CD14-positive monocyte (primary cell): ENCODE measurements at regions not wholly inside any gene's neighbourhood (a gene's known extent, or its start where the extent isn't known, plus 50 kb on each side); places are given as distances from the start of the nearest gene placed in this dataset.

Experiments
- DNase-seq, 3 donors: peaks; one replicate each; pipeline ENCODE4 v3.0.0-alpha.2; 2011 to 2022
- H2AFZ ChIP-seq: 2 replicates; pipeline ENCODE4 v1.6.0; 2012; ENCODE audit warnings: mild to moderate bottlenecking, low read depth, low read length, inconsistent platforms; ENCODE audit not compliant: insufficient read depth, poor library complexity, severe bottlenecking
- H3K27ac ChIP-seq, 2 donors: 1 replicate in 1 of 2; 2 replicates in 1 of 2; pipeline ENCODE4 v1.5.1; 2012 to 2013; ENCODE audit warnings: low read length in 2 of 2, control low read depth in 1 of 2, inconsistent platforms in 1 of 2, low read depth in 1 of 2, mild to moderate bottlenecking in 1 of 2
- H3K27me3 ChIP-seq, 2 donors: one replicate each; pipeline versions ENCODE4 v1.6.0 to v1.6.1; 2011 to 2013; ENCODE audit warnings: low read length in 2 of 2; ENCODE audit not compliant: control insufficient read depth in 2 of 2, insufficient read depth in 2 of 2
- H3K36me3 ChIP-seq, 2 donors: replicated peaks in 1 of 2; 1 replicate in 1 of 2; 2 replicates in 1 of 2; pipeline versions ENCODE4 v1.5.1 to v1.6.1; 2012 to 2013; ENCODE audit warnings: low read length in 2 of 2, control low read depth in 1 of 2, inconsistent platforms in 1 of 2, mild to moderate bottlenecking in 1 of 2; ENCODE audit not compliant: insufficient read depth in 2 of 2, control insufficient read depth in 1 of 2
- H3K4me1 ChIP-seq, 2 donors: 1 replicate in 1 of 2; 2 replicates in 1 of 2; pipeline versions ENCODE4 v1.5.1 to v1.6.1; 2012 to 2013; ENCODE audit warnings: low read length in 2 of 2, control low read depth in 1 of 2, inconsistent platforms in 1 of 2, mild to moderate bottlenecking in 1 of 2, moderate library complexity in 1 of 2; ENCODE audit not compliant: insufficient read depth in 2 of 2, control insufficient read depth in 1 of 2
- H3K4me2 ChIP-seq: replicated peaks from 2 replicates; pipeline ENCODE3; 2012; ENCODE audit warnings: low read length, moderate library complexity, mild to moderate bottlenecking; ENCODE audit not compliant: poor library complexity, severe bottlenecking; ENCODE audit errors: extremely low read depth
- H3K4me3 ChIP-seq, 3 experiments: fragments of 200-600 bp in 1 of 3; sonication (generic) in 1 of 3; replicated peaks in 1 of 3; 1 replicate in 2 of 3; 2 replicates in 1 of 3; pipeline ENCODE4 v1.5.1; 2011 to 2013; ENCODE audit warnings: low read length in 3 of 3, mild to moderate bottlenecking in 3 of 3, control low read depth in 2 of 3, low read depth in 2 of 3, inconsistent platforms in 1 of 3, moderate library complexity in 1 of 3
- H3K79me2 ChIP-seq: 2 replicates; pipeline ENCODE4 v1.6.0; 2012; ENCODE audit warnings: mild to moderate bottlenecking, control low read depth, inconsistent platforms, low read length, moderate library complexity; ENCODE audit not compliant: insufficient read depth
- H3K9ac ChIP-seq: 2 replicates; pipeline ENCODE4 v1.6.0; 2017; ENCODE audit warnings: low read length, mild to moderate bottlenecking; ENCODE audit not compliant: insufficient read depth, poor library complexity, severe bottlenecking
- H3K9me3 ChIP-seq, 2 donors: replicated peaks in 1 of 2; 1 replicate in 1 of 2; 2 replicates in 1 of 2; pipeline versions ENCODE4 v1.5.1 to v1.6.1; 2012 to 2013; ENCODE audit warnings: low read length in 2 of 2, control low read depth in 1 of 2; ENCODE audit not compliant: control insufficient read depth in 1 of 2, insufficient read depth in 1 of 2
- H4K20me1 ChIP-seq: 2 replicates; pipeline ENCODE4 v1.6.0; 2012; ENCODE audit warnings: mild to moderate bottlenecking, low read length, control low read depth, moderate library complexity; ENCODE audit not compliant: insufficient read depth
- H3K27ac Mint-ChIP-seq, 7 donors: one replicate each; pipeline ENCODE4 v1.8.0; 2020; ENCODE audit warnings: mild to moderate bottlenecking in 7 of 7, mixed read lengths in 7 of 7, moderate library complexity in 6 of 7, inconsistent platforms in 2 of 7
- H3K27me3 Mint-ChIP-seq, 3 donors: one replicate each; pipeline ENCODE4 v1.8.0; 2021 to 2022; ENCODE audit warnings: low read depth in 3 of 3, mild to moderate bottlenecking in 3 of 3, mixed read lengths in 3 of 3, moderate library complexity in 3 of 3, inconsistent platforms in 1 of 3
- H3K36me3 Mint-ChIP-seq, 2 donors: one replicate each; pipeline ENCODE4 v1.8.0; 2020; ENCODE audit warnings: mixed read lengths in 2 of 2, inconsistent platforms in 1 of 2, mild to moderate bottlenecking in 1 of 2
- H3K4me1 Mint-ChIP-seq: one replicate; pipeline ENCODE4 v1.8.0; 2020; ENCODE audit warnings: mild to moderate bottlenecking, mixed read lengths
- H3K4me3 Mint-ChIP-seq, 2 donors: one replicate each; pipeline ENCODE4 v1.8.0; 2020; ENCODE audit warnings: mild to moderate bottlenecking in 2 of 2, mixed read lengths in 2 of 2, moderate library complexity in 1 of 2
- H3K9me3 Mint-ChIP-seq, 7 donors: one replicate each; pipeline ENCODE4 v1.8.0; 2020 to 2022; ENCODE audit warnings: mixed read lengths in 7 of 7, mild to moderate bottlenecking in 6 of 7, moderate library complexity in 6 of 7, inconsistent platforms in 2 of 7
- CTCF ChIP-seq: fragments of 200-600 bp; IDR thresholded peaks from one replicate; pipeline ENCODE4 v1.8.0; 2022; ENCODE audit warnings: antibody characterized with exemption, mild to moderate bottlenecking
- WGBS: methylation state at CpG from one replicate; pipeline ENCODE4 v1.1.5; 2013; ENCODE audit warnings: missing lambda C conversion rate; ENCODE audit not compliant: insufficient coverage; 5-methylcytosine and 5-hydroxymethylcytosine counted together
- intact Hi-C, 2 donors: fragments of 100-400 bp; cut with micrococcal nuclease; formaldehyde crosslinking; loops; one replicate each; pipeline versions ENCODE4 v1.15.0 to v1.15.1; 2023

GRCh38 chr9:84072621-84073180, 92.1 kb downstream of the RMI1 start:
- no peak for TF ChIP-seq CTCF
- no CpG with 5 or more reads among the region's 3 CpGs for WGBS
- no peaks in the 10 kb centered on the region for H4K20me1 ChIP-seq
- H3K4me3 Mint-ChIP-seq, result no peak overlapping the region
- no peaks in the 10 kb centered on the region for H3K36me3 ChIP-seq
- no peaks in the 10 kb centered on the region for H3K79me2 ChIP-seq
- H3K4me1 Mint-ChIP-seq, result no peaks in the 10 kb centered on the region
- H3K27me3 ChIP-seq, result no peaks in the 10 kb centered on the region
- no peak overlapping the region for H3K27ac ChIP-seq
- H3K4me1 ChIP-seq, result no peaks in the 10 kb centered on the region
- H3K4me2 ChIP-seq, result no peak overlapping the region
- no peaks in the 10 kb centered on the region for H3K9me3 ChIP-seq
- DNase-seq, result no peak
- H3K9me3 Mint-ChIP-seq, result peaks cover 0 to 10% (median 2%) of the 10 kb centered on the region in 7 donors
- no peak overlapping the region for H3K4me3 ChIP-seq
- H3K27ac Mint-ChIP-seq, result no peak overlapping the region
- no peak overlapping the region for H3K9ac ChIP-seq
- H3K36me3 Mint-ChIP-seq, result no peaks in the 10 kb centered on the region
- intact Hi-C loops, result no loop called here
- no peak overlapping the region for H2AFZ ChIP-seq
- H3K27me3 Mint-ChIP-seq, result peaks cover 0 to 4% (median 2%) of the 10 kb centered on the region in 3 donors

GRCh38 chr9:84075004-84075403, 94.4 kb downstream of the RMI1 start:
- intact Hi-C loops, result no loop called here
- Histone ChIP-seq H3K9ac (no peak overlapping the region), H3K36me3 (no peaks in the 10 kb centered on the region), H4K20me1 (no peaks in the 10 kb centered on the region), H3K27me3 (no peaks in the 10 kb centered on the region), H3K27ac (no peak overlapping the region), H3K9me3 (no peaks in the 10 kb centered on the region), H3K4me1 (no peaks in the 10 kb centered on the region), H2AFZ (no peak overlapping the region), H3K4me3 (no peak overlapping the region), H3K79me2 (no peaks in the 10 kb centered on the region), H3K4me2 (no peak overlapping the region)
- Mint-ChIP-seq H3K36me3 (no peaks in the 10 kb centered on the region), H3K4me3 (no peak overlapping the region), H3K9me3 (peaks cover 0 to 6% (median 3%) of the 10 kb centered on the region in 7 donors), H3K27ac (no peak overlapping the region), H3K4me1 (no peaks in the 10 kb centered on the region), H3K27me3 (peaks cover 0 to 4% (median 2%) of the 10 kb centered on the region in 3 donors)
- TF ChIP-seq CTCF, result no peak
- DNase-seq, result no peak
